Liver (tissue), 8 donors: ENCODE measurements at regions not wholly inside any gene's neighbourhood (a gene's known extent, or its start where the extent isn't known, plus 50 kb on each side); places are given as distances from the start of the nearest gene placed in this dataset.

Experiments used
- DNase-seq: peaks from one replicate; pipeline ENCODE4 v3.0.0-alpha.2; 2017; ENCODE audit warnings: low spot score
- H3K27ac ChIP-seq, 2 donors: one replicate each; pipeline ENCODE4 v1.7.0; 2013; ENCODE audit warnings: inconsistent platforms in 2 of 2, low read length in 2 of 2, control low read depth in 1 of 2, low read depth in 1 of 2, mild to moderate bottlenecking in 1 of 2
- H3K27me3 ChIP-seq, 4 donors: one replicate each; pipeline versions ENCODE4 v1.6.1 to v1.7.0; 2013; ENCODE audit warnings: low read length in 3 of 4, inconsistent platforms in 1 of 4, mild to moderate bottlenecking in 1 of 4, moderate library complexity in 1 of 4; ENCODE audit not compliant: control insufficient read depth in 4 of 4, insufficient read depth in 4 of 4
- H3K36me3 ChIP-seq, 4 donors: one replicate each; pipeline versions ENCODE4 v1.6.1 to v1.7.0; 2013; ENCODE audit warnings: low read length in 3 of 4, mild to moderate bottlenecking in 3 of 4, low read depth in 1 of 4, moderate library complexity in 1 of 4; ENCODE audit not compliant: control insufficient read depth in 4 of 4, insufficient read depth in 3 of 4
- H3K4me1 ChIP-seq, 4 donors: one replicate each; pipeline versions ENCODE4 v1.6.1 to v1.7.0; 2013; ENCODE audit warnings: low read length in 3 of 4, mild to moderate bottlenecking in 3 of 4, moderate library complexity in 1 of 4; ENCODE audit not compliant: control insufficient read depth in 4 of 4, insufficient read depth in 4 of 4
- H3K4me3 ChIP-seq, 3 donors: one replicate each; pipeline versions ENCODE4 v1.6.1 to v1.7.0; 2013; ENCODE audit warnings: low read length in 3 of 3, control low read depth in 1 of 3, low read depth in 1 of 3, mild to moderate bottlenecking in 1 of 3
- H3K9ac ChIP-seq, 2 donors: one replicate each; pipeline ENCODE4 v1.7.0; 2013; ENCODE audit warnings: low read length in 2 of 2, mild to moderate bottlenecking in 2 of 2, moderate library complexity in 2 of 2, control low read depth in 1 of 2, low read depth in 1 of 2
- H3K9me3 ChIP-seq, 4 donors: one replicate each; pipeline versions ENCODE4 v1.6.1 to v1.7.0; 2013; ENCODE audit warnings: low read length in 3 of 4; ENCODE audit not compliant: control insufficient read depth in 4 of 4
- EGR1 ChIP-seq, 2 donors: IDR thresholded peaks; 2 replicates each; pipeline ENCODE4 v1.6.1; 2016 to 2018; ENCODE audit warnings: antibody characterized with exemption in 2 of 2, low read depth in 2 of 2
- FOXA1 ChIP-seq: IDR thresholded peaks from 2 replicates; pipeline ENCODE4 v1.6.1; 2016; ENCODE audit warnings: antibody characterized with exemption
- FOXA2 ChIP-seq: IDR thresholded peaks from 2 replicates; pipeline ENCODE4 v1.6.1; 2016; ENCODE audit warnings: antibody characterized with exemption
- GABPA ChIP-seq, 2 donors: IDR thresholded peaks in 1 of 2; conservative IDR thresholded peaks in 1 of 2; 2 replicates each; pipeline ENCODE4 v1.6.1; 2016; ENCODE audit warnings: antibody characterized with exemption in 2 of 2, mild to moderate bottlenecking in 1 of 2, moderate library complexity in 1 of 2
- HNF4A ChIP-seq, 2 donors: conservative IDR thresholded peaks; 2 replicates each; pipeline ENCODE4 v1.6.1; 2016; ENCODE audit warnings: antibody characterized with exemption in 2 of 2, mild to moderate bottlenecking in 2 of 2
- HNF4G ChIP-seq: IDR thresholded peaks from 2 replicates; pipeline ENCODE4 v1.6.1; 2016; ENCODE audit warnings: antibody characterized with exemption
- JUND ChIP-seq, 2 donors: IDR thresholded peaks; 2 replicates each; pipeline ENCODE4 v1.6.1; 2016; ENCODE audit warnings: antibody characterized with exemption in 2 of 2
- NR2F2 ChIP-seq: IDR thresholded peaks from 2 replicates; pipeline ENCODE4 v1.6.1; 2016; ENCODE audit warnings: antibody characterized with exemption
- RAD21 ChIP-seq, 2 donors: IDR thresholded peaks; 2 replicates each; pipeline ENCODE4 v1.6.1; 2016; ENCODE audit warnings: antibody characterized with exemption in 2 of 2, mild to moderate bottlenecking in 2 of 2
- RXRA ChIP-seq, 2 donors: IDR thresholded peaks; 2 replicates each; pipeline ENCODE4 v1.6.1; 2017 to 2018; ENCODE audit warnings: antibody characterized with exemption in 2 of 2, mild to moderate bottlenecking in 1 of 2
- SP1 ChIP-seq: IDR thresholded peaks from 2 replicates; pipeline ENCODE4 v1.6.1; 2018; ENCODE audit warnings: antibody characterized with exemption, mild to moderate bottlenecking
- TAF1 ChIP-seq: conservative IDR thresholded peaks from 2 replicates; pipeline ENCODE4 v1.6.1; 2016; ENCODE audit warnings: antibody characterized with exemption, mild to moderate bottlenecking
- YY1 ChIP-seq: IDR thresholded peaks from 2 replicates; pipeline ENCODE4 v1.6.1; 2016; ENCODE audit warnings: antibody characterized with exemption, mild to moderate bottlenecking
- WGBS: extraction: QIAGEN DNeasy Blood & Tissue Kit; methylation state at CpG from one replicate; pipeline ENCODE4 v1.1.7; 2013; 5-methylcytosine and 5-hydroxymethylcytosine counted together
- TF ChIP-seq, protein P1 (sequence below): IDR thresholded peaks from 2 replicates; pipeline ENCODE4 v1.6.1; 2016; ENCODE audit warnings: antibody characterized with exemption, mild to moderate bottlenecking
- TF ChIP-seq, protein P2 (sequence below): fragments of 150-350 bp; IDR thresholded peaks from 2 replicates; pipeline ENCODE4 v1.5.1; 2017; ENCODE audit warnings: improper control_type of control experiment, low read depth, low read length; ENCODE audit not compliant: missing input control
- TF ChIP-seq, protein P3 (sequence below): IDR thresholded peaks from 2 replicates; pipeline ENCODE4 v1.6.1; 2016; ENCODE audit warnings: antibody characterized with exemption
- TF ChIP-seq, protein P4 (sequence below): IDR thresholded peaks from 2 replicates; pipeline ENCODE4 v1.6.1; 2016; ENCODE audit warnings: antibody characterized with exemption
- TF ChIP-seq, protein P5 (sequence below): IDR thresholded peaks from 2 replicates; pipeline ENCODE4 v1.6.1; 2016; ENCODE audit warnings: antibody characterized with exemption
- donor health status: healthy.
- donor health status: healthy.
- donor health status: healthy.
- donor health status: healthy.
- donor health status: healthy.

DNA sequence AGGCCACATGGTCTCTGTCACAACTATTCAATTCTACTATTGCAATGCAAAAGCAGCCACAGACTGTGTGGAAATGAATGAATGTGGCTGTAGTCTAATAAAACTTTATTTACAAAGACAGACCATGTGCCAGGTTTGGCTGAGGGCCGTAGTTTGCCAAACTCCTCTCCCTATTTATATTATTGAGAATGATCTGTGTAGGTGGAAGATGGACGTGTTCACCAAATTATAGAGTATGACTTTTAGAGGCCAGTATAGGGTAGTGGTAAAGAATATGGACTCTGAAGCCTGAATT, 125.7 kb upstream of the MYLIP start:
- TF ChIP-seq FOXA1 = no peak
- no peak for TF ChIP-seq SP1
- TF ChIP-seq, protein P1, sequence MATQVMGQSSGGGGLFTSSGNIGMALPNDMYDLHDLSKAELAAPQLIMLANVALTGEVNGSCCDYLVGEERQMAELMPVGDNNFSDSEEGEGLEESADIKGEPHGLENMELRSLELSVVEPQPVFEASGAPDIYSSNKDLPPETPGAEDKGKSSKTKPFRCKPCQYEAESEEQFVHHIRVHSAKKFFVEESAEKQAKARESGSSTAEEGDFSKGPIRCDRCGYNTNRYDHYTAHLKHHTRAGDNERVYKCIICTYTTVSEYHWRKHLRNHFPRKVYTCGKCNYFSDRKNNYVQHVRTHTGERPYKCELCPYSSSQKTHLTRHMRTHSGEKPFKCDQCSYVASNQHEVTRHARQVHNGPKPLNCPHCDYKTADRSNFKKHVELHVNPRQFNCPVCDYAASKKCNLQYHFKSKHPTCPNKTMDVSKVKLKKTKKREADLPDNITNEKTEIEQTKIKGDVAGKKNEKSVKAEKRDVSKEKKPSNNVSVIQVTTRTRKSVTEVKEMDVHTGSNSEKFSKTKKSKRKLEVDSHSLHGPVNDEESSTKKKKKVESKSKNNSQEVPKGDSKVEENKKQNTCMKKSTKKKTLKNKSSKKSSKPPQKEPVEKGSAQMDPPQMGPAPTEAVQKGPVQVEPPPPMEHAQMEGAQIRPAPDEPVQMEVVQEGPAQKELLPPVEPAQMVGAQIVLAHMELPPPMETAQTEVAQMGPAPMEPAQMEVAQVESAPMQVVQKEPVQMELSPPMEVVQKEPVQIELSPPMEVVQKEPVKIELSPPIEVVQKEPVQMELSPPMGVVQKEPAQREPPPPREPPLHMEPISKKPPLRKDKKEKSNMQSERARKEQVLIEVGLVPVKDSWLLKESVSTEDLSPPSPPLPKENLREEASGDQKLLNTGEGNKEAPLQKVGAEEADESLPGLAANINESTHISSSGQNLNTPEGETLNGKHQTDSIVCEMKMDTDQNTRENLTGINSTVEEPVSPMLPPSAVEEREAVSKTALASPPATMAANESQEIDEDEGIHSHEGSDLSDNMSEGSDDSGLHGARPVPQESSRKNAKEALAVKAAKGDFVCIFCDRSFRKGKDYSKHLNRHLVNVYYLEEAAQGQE = no peak
- no peak for TF ChIP-seq FOXA2
- no peak for TF ChIP-seq HNF4A (conservative IDR thresholded peaks at IDR 0.05)
- Histone ChIP-seq H3K9me3 (no peaks in the 10 kb centered on the region), H3K4me3 (no peak overlapping the region), H3K9ac (no peak overlapping the region), H3K36me3 (no peaks in the 10 kb centered on the region), H3K27me3 (peaks cover 0 to 4% (median 0%) of the 10 kb centered on the region in 4 donors), H3K27ac (no peak overlapping the region), H3K4me1 (no peaks in the 10 kb centered on the region)
- no peak for DNase-seq
- WGBS = 84% methylated on average over 2 of the region's 2 CpGs

DNA sequence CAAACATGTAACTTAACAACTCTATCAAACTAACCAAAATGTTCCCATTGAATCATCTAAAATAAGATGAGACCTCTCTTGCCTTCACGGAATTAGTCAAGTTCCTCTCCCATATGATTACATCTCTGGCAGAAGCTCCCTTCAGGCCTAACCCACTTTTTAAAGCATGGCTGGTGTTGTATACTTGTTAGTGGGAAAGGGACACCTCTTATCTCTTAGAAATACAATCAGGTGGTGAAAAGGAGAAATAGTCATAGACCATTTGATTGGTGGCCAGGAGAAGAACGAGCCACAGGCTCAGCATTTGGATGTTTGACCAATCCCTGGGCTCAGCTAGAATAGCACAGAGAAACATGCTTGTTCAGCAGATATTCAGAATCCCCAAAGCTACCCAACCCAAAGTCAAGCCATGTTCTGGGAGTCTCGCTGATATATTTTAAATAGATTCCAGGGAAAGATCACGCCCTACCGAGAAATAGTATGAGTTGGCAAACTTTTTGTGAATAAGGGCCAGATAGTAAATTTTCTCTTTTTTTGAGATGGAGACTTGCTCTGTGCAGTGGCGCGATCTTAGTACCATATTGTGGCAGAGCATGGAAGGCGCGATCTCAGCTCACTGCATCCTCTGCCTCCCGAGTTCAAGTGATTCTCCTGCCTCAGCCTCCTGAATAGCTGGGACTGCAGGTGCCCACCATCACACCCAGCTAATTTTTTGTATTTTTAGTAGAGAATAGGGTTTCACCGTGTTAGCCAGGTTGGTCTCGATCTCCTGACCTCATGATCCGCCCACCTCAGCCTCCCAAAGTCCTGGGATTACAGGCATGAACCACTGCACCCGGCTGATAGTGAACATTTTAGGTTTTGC, 126.3 kb upstream of the MYLIP start:
- DNase-seq = no peak
- H3K4me1 ChIP-seq = no peaks in the 10 kb centered on the region
- no peaks in the 10 kb centered on the region for H3K36me3 ChIP-seq
- no peak overlapping the region for H3K27ac ChIP-seq
- no peak for TF ChIP-seq HNF4G
- TF ChIP-seq, protein P2, sequence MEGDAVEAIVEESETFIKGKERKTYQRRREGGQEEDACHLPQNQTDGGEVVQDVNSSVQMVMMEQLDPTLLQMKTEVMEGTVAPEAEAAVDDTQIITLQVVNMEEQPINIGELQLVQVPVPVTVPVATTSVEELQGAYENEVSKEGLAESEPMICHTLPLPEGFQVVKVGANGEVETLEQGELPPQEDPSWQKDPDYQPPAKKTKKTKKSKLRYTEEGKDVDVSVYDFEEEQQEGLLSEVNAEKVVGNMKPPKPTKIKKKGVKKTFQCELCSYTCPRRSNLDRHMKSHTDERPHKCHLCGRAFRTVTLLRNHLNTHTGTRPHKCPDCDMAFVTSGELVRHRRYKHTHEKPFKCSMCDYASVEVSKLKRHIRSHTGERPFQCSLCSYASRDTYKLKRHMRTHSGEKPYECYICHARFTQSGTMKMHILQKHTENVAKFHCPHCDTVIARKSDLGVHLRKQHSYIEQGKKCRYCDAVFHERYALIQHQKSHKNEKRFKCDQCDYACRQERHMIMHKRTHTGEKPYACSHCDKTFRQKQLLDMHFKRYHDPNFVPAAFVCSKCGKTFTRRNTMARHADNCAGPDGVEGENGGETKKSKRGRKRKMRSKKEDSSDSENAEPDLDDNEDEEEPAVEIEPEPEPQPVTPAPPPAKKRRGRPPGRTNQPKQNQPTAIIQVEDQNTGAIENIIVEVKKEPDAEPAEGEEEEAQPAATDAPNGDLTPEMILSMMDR = no peak
- no peak for TF ChIP-seq HNF4A (conservative IDR thresholded peaks at IDR 0.05)
- TF ChIP-seq GABPA (IDR thresholded peaks at IDR 0.05 in 1 of 2, conservative IDR thresholded peaks at IDR 0.05 in 1 of 2) = no peak
- no peak for TF ChIP-seq EGR1 (IDR thresholded peaks at IDR 0.05; ENCODE audit: low read depth in 2 of 2)
- TF ChIP-seq FOXA2 = no peak
- no peak for TF ChIP-seq SP1
- TF ChIP-seq, protein P3, sequence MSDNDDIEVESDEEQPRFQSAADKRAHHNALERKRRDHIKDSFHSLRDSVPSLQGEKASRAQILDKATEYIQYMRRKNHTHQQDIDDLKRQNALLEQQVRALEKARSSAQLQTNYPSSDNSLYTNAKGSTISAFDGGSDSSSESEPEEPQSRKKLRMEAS = no peak
- TF ChIP-seq, protein P4, sequence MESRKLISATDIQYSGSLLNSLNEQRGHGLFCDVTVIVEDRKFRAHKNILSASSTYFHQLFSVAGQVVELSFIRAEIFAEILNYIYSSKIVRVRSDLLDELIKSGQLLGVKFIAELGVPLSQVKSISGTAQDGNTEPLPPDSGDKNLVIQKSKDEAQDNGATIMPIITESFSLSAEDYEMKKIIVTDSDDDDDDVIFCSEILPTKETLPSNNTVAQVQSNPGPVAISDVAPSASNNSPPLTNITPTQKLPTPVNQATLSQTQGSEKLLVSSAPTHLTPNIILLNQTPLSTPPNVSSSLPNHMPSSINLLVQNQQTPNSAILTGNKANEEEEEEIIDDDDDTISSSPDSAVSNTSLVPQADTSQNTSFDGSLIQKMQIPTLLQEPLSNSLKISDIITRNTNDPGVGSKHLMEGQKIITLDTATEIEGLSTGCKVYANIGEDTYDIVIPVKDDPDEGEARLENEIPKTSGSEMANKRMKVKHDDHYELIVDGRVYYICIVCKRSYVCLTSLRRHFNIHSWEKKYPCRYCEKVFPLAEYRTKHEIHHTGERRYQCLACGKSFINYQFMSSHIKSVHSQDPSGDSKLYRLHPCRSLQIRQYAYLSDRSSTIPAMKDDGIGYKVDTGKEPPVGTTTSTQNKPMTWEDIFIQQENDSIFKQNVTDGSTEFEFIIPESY = no peak
- no peak for TF ChIP-seq FOXA1
- no peak for TF ChIP-seq RAD21 (IDR thresholded peaks at IDR 0.05)
- TF ChIP-seq TAF1 = no peak
- TF ChIP-seq, protein P1 = no peak
- TF ChIP-seq RXRA (IDR thresholded peaks at IDR 0.05) = no peak
- no peak for TF ChIP-seq JUND (IDR thresholded peaks at IDR 0.05)
- TF ChIP-seq, protein P5, sequence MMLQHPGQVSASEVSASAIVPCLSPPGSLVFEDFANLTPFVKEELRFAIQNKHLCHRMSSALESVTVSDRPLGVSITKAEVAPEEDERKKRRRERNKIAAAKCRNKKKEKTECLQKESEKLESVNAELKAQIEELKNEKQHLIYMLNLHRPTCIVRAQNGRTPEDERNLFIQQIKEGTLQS = no peak
- TF ChIP-seq NR2F2 = no peak
- TF ChIP-seq YY1 = no peak
- no peaks in the 10 kb centered on the region for H3K9me3 ChIP-seq
- no peak overlapping the region for H3K9ac ChIP-seq
- H3K4me3 ChIP-seq = no peak overlapping the region
- peaks cover 0 to 4% (median 0%) of the 10 kb centered on the region in 4 donors for H3K27me3 ChIP-seq
- 93% methylated on average over 14 of the region's 14 CpGs for WGBS
